Stimulated activated naive CD4-positive, alpha-beta T cell (primary cell): ENCODE measurements at regions not wholly inside any gene's neighbourhood (a gene's known extent, or its start where the extent isn't known, plus 50 kb on each side); places are given as distances from the start of the nearest gene placed in this dataset.

Experiments used
- DNase-seq, 6 experiments: peaks; one replicate each; lab custom pipeline; 2025; lab: John Stamatoyannopoulos, UW

DNA sequence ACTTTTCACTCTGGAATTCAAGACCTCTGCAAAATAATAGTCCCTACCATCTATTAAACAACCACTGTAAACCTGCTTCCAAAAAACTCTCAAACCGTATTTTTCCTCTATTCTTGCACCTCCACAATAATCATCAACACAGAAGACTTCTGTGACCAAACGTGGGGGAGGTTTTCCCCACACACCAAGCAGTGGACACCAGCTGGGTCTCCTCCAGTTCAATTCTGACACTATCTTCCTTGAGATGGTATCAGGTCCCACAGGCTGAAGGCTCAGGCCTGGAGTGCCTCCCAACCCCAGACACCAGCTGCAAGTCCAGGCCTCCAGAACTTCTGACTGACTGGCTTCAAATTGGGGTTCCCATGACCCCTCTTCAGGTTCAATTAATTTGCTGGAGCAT lies 89.6 kb upstream of the RAP2B start:
- no peak for DNase-seq

DNA sequence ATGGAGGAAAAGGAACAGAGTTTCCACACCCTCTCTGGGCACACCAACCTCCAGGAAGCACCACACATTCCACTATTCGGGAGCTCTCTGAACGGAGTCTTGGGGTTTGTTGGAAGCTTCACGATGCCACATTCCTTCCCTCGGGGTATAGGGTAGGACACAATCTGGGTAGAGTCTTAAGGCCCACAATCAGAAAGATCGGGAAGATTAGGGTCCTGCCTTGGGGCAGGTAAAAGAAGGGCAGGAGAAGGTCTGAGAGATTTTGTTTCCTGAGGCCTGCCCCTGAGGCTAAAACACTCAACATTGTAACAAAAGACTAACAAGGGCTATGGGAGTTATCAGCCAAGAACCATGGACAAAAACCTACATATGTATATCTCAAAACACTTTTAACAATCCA lies 89.2 kb upstream of the RAP2B start:
- no peak for DNase-seq

DNA sequence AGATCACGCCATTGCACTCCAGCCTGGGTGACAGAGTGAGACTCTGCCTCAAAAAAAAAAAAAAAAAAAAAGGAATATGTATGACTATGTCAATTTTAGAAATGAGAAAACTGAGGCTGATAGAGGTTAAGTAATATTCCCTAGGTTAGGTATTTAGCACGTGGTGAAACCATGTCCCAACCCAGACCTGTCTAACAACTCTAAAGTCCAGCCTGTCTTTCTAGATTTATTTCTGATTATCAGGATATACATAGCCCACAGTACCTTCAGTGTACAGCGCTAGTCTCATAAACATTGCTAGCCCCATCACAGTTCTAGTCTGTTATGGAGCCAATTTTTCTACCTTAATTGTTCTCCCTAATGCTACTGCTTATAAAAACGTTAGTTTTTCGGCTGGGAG lies 88.4 kb upstream of the RAP2B start:
- DNase-seq, result no peak

DNA sequence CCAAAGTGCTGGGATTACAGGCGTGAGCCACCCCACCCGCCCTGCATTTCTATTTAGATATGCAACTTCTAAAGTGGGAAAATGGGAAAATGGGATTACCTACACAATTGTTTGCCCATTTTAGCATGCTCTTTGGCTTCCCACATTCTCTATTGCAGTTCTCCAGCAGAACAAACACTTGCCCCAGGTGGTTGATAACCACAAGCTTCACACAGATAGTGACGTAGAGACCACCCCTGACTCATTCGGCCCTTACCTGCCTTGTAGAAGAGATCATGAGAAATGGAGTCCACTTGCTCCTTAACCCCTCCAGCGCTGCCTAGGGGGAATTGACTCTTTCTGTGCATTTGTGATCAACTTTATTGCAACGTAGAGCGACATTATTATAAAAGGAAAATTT lies 83.2 kb upstream of the RAP2B start:
- DNase-seq, result no peak

DNA sequence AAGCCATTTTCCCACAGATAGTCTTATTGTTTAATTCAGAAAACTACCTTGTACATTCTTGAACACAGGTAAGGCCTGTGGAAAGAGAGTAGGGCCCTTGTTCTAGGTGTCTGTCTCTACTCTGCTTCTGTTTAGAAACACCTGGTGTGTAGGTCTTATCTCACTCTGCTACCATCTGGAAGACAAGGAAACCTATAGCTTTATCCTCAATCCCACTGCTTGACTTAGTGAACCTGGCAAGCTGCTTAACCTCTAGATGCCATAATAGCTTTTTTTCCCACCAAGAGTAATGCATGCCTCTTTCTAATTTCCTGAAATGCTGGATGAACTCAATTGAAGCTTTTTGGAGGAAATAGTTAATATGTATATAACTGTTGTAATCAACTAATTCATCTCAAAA lies 82.6 kb upstream of the RAP2B start:
- no peak for DNase-seq

DNA sequence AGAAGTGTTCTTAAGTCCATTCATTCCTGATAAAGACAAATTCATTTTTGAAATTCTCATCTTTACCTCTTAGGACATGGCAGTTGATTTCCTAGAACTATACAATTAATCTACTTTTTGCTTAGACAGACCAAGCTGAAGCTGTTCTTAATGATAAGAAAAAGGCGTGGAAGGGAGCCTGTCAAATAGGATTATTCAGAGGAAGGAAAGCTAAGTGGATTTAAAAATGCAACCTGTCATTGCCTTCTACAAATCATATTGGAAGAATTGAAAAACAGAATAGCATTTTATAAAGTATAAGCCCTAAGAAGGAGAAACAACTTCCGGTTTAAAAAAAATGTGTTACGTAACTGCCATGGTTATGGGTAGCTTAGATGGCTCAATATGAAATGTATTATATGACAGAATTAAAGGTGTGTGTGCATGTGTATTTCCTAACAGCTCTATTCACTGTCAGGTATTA lies 81.2 kb upstream of the RAP2B start:
- peak in 1 of 6 experiments; percentile 5 for DNase-seq

DNA sequence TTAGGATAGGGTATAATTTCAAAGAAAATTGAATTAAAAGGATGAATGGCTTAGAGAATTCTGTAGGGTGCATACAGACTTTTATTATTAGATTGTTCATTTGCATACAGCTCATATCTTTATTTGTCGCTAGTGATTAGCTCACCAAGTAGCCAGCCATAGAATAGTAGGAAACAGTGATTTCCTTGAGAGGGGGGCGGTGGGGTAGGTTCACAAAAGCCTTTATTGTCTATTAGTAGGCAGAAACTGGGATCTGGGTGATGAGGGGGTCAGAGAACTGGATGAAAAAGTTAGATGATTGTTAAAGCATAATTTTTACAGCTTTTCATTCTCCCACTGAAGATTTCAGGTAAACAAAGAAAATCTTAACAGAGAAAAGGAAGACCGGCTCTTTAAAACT lies 77.6 kb upstream of the RAP2B start:
- no peak for DNase-seq

DNA sequence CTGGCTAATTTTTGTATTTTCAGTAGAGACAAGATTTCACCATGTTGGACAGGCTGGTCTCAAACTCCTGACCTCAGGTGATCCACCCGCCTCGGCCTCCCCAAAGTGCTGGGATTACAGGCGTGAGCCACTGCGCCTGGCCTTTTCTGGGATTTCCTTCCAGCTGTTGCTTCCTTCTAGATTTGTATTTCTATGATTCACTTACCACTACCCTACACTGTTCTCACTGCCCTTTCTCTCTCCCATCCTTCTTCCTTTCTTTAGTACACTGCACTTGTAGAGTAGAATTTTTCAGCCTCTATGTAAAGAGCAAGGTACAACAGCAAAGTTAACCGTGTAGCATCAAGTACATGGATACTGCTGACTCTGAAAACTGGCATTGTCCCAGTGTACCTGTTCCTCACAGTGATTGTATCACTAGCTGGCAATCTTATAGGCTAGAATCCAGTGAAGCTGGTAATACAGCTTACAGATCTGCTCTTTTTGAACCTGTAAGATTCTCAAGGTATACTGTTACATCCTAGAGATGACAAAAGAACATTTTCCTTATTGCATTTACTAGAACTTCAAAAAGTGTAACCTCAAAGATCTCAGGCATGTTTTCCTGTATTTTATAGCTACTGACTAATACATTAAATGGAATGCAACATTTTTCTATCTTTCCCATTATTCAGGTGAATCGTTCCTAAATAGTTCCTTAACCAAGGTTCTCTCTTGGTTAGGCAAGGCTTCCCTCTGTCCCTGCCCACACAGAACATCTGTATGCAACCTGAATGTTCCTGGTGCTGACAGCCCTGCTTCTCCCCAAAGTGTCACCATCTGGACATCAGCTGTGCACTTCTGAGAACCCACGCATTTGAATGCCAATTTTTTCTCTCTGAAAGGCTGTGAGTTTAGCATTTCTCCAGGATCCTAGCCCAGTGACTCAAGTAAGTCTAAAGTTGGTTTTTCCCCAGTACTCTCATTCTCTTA lies 74.1 kb upstream of the RAP2B start:
- DNase-seq, result no peak

DNA sequence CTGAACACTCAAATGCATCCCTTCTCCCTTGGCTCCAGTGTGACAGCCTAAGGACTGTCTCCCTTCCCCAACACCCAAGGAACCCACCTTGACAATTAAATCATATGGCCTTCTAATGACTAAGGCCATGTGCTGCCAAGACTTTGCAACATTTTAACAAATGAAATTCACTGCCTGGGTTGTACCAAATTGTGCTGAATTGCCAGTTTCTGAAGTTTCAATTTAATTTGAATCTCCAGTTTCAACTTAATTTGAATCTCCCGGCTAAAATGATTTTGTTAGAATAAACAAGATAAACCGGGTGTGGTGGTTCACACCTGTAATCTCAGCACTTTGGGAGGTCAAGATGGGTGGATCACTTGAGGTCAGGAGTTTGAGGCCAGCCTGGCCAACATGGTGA lies 72.4 kb upstream of the RAP2B start:
- DNase-seq, result no peak

DNA sequence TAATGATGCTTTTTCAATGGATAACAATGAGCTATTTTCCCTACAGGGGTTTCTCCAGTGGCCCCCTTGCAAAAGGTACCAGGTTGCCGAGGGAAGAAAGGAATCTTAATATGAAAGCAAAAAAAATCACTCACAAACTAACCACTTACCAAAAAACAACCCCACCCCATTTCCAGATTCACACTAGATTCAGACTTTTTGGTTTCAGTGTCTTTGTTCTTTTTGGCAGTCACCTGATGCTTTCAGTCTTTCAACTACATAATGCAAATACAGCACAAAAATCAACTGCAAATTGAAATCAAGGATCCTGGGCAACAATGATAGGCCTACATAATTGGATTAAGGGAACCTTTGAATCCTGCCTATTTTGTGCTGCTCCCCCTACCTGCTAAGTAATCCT lies 71.1 kb upstream of the RAP2B start:
- peak in 3 of 6 experiments; percentile 56 to 64 (median 58) for DNase-seq

DNA sequence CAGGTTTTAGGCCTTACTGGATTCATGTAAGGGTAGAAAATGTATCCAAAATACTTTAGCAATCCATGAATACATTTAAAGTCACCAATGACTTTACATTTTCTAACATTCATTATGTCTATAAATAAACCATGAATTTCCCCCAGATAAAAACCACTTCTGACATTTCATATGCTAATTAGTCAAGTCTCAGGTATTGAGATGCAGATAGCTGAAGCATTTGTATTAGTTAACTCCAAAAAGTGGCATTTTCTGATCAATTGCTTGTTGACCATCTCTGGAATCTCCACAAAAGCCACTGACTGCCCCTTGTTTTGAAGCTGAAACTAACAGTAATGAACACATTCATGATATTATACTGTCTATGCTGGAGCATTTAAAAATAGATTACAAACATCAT lies 68.4 kb upstream of the RAP2B start:
- DNase-seq, result no peak

DNA sequence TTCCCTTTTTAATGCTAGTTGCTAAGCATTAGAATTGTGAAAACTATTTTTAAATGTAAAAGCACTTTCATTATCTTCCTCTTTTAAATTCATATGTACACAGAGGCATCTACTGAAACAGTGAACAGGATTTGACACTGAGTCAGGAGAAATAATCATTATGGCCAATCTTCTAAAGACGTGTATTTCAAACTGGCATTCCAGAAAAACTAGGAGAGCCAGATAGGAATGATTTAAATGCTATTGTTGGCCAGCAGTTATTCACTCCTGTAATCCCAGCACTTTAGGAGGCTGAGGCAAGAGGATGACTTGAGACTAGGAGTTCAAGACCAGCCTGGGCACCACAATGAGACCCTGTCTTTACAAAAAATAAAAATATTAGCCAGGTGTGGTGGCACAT lies 67.6 kb upstream of the RAP2B start:
- no peak for DNase-seq

DNA sequence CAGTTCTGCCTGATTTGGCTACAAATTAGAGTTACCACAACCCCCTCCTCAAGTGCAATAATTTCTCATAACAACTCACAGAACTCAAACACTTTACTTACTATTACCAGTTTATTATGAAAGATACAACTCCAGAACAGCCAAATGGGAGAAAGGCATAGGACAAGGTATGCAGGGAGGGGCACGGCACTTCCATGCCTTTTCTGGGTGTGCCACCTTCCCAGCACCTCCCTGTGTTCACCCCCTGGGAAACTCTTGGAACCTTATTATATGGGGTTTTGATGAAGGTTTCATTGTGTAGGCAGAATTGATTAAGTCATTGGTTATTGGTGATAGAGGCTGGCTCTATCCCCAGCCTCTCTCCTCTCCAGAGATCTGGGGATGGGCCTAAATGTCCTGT lies 66.6 kb upstream of the RAP2B start:
- no peak for DNase-seq

DNA sequence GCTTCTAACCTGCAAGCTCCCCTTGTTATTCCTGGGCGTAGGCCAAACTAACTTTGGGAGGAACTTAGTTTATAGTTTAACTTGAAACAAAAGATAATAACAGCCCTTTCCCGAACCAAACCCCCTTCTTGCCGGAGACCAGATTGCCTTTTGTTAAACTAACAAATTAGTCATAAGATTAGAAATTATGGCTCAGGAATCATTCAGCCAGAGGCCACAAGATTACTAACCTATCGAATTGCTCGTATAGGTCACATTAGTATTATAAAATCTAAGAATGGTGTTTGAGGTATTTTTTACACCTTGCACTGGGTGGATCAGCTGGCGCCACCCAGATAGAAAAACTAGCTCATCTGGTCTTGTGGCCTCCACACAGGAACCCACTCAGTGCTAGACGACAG lies 65.3 kb upstream of the RAP2B start:
- no peak for DNase-seq

DNA sequence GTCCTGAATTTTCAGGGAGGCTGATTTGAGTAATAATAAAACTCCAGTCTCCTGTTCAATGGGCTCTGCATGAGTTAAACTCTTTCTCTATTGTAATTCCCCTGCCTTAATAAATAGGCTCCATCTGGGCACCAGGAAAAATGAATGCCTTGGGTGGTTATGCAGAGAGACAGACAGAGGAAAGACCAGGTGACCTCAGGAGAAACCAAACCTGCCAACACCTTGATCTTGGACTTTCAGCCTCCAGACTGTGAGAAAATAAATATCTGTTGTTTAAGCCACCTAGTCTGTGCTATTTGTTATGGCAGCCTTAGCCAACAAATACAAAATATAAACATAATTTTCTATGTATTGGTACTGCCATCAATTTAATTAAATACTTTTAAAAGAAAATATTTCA lies 64.8 kb upstream of the RAP2B start:
- no peak for DNase-seq

DNA sequence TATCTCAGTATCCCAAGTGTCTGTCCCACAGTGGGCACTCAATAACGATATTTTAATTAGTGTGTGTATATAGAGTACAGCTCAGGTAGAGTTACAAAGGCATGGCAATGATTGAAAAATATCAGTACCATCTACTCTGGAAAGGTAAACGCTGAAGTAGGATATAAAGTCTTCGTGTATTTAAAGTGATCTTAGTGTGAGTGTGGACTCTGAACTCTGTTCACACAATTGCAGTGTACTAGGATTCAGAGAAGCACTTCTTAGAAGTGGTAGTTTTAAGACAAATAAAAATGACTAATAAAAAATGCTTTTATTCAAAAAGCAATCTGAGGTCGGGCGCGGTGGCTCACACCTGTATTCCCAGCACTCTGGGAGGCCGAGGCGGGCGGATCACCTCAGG lies 62.9 kb upstream of the RAP2B start:
- no peak for DNase-seq

DNA sequence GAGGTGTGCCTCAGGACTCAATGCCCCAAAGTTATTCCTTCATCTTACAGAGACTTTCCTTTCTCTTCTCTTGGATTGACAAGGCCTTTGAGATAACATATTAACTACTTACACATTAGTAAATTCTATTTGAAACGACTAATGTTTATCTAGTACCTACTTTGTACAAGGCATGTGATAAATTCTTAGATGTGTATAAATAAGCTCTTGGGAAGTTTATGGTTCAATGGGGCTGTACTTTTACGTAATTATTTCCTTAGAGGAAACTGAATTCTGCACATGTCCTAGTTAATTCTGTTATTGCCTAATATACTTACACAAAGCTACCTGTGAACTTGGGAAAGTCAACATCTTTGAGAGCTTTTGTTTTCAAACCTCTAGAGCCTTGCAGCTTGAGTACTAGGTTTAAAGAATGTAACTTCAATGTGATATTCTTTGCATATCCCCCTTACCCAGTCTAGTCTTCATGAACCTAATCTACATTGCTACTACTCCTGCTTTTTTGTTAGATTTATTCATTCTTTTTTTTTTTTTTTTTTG lies 58.5 kb upstream of the RAP2B start:
- DNase-seq, result no peak

DNA sequence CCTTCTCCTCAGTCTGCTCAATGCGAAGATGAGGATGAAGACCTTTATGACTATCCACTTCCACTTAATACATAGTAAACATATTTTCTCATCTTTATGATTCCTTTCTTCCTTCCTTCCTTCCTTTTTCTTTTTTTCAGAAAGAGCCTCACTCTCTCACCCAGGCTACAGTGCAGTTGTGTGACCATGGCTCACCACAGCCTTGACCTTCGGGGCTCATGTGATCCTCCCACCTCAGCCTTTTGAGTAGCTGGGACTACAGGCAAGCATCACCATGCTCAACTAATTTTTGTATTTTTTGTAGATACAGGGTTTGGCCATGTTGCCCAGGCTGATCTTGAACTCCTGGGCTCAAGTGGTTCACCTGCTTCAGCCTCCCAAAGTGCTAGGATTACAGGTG lies 52.0 kb upstream of the RAP2B start:
- no peak for DNase-seq

DNA sequence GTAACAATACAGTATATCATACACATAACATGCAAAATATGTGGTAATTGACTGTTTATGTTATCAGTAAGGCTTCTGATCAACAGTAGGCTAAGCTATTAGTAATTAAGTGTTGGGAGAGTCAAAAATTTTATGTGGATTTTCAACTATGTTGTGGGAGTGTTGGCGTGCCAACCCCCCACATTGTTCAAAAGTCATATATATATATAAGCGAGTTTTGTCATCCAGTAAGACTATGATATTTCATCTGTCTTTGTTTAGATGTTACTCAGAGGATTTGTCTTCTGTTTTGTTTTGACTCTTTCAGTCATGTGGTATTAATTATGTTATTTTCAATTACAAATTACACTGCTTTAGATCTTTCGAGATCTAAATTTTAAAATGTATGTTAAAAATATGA lies 51.0 kb upstream of the RAP2B start:
- DNase-seq, result no peak
